Sigmoid colon (tissue), 4 donors: ENCODE measurements at regions not wholly inside any gene's neighbourhood (a gene's known extent, or its start where the extent isn't known, plus 50 kb on each side); places are given as distances from the start of the nearest gene placed in this dataset.

ENCODE experiments used
- CTCF ChIP-seq, 4 experiments: fragments of 450-650 bp in 3 of 4; fragments of 200-600 bp in 1 of 4; IDR thresholded peaks; one replicate each; pipeline ENCODE4 v1.5.1; 2016 to 2019; ENCODE audit warnings: antibody characterized with exemption in 4 of 4, mild to moderate bottlenecking in 3 of 4, moderate library complexity in 2 of 4
- POLR2AphosphoS5 ChIP-seq, 4 donors: sonication (generic); formaldehyde crosslinking; IDR thresholded peaks; one replicate each; pipeline ENCODE4 v1.6.1; 2017; ENCODE audit warnings: antibody characterized with exemption in 4 of 4

GRCh38 chr11:11750017-11750878, 91.5 kb upstream of the USP47 start:
- TF ChIP-seq CTCF (IDR thresholded peaks at IDR 0.05), result no peak
- TF ChIP-seq POLR2AphosphoS5 (IDR thresholded peaks at IDR 0.05), result no peak
